ENCODE measurements at regions not wholly inside any gene's neighbourhood (a gene's known extent, or its start where the extent isn't known, plus 50 kb on each side); places are given as distances from the start of the nearest gene placed in this dataset.

DNA sequence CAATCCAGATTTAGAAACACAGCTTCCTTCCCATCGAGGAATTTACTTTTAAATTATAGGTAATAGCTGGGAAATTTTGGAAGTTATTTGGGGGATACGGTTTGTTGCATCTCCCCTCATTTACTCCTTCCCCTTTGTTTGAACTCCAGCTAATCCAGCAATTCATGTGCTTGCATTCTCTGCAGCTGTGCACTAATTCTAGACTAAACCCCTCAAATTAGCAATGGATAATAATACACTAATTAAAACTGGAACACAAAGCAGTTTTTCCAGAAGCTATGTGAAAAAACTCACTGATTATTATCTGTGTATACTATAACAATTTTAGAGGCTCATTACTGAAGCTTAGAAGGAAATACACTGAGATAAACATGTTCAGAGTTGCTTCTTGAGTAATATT, 751.2 kb upstream of the ZNF608 start:
- no peak for TF ChIP-seq CTCF (IDR thresholded peaks at IDR 0.05)
- no peak for TF ChIP-seq POLR2A (IDR thresholded peaks at IDR 0.05)
